ENCODE measurements at regions not wholly inside any gene's neighbourhood (a gene's known extent, or its start where the extent isn't known, plus 50 kb on each side); places are given as distances from the start of the nearest gene placed in this dataset.

DNA sequence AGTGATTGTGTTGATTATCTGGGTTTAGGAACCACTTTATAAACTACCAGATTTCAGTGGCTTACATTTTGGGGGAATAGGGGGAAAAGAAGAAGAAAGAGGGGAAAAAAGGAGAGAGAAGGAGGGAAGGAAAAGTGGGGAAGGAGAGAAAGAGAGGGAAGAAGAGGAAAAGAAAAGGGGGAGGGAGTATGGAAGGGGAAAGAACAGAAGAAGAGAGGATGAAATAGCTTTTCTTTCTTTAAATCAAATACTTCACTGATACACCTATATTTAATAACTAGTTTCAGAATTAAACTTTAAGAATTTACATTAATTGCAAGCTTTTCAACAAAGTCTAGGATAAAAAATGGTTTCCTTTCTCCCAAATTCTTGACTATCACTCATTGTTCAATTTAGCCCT lies 289.6 kb downstream of the SDHAF3 start:
- Histone ChIP-seq H3K27me3 (no peaks in the 10 kb centered on the region), H3K36me3 (no peaks in the 10 kb centered on the region), H3K4me1 (no peaks in the 10 kb centered on the region), H3K4me3 (no peak overlapping the region), H3K9me3 (no peaks in the 10 kb centered on the region), H3K27ac (no peak overlapping the region)
- no peak for DNase-seq (ENCODE audit: low spot score)
- TF ChIP-seq, protein P1, sequence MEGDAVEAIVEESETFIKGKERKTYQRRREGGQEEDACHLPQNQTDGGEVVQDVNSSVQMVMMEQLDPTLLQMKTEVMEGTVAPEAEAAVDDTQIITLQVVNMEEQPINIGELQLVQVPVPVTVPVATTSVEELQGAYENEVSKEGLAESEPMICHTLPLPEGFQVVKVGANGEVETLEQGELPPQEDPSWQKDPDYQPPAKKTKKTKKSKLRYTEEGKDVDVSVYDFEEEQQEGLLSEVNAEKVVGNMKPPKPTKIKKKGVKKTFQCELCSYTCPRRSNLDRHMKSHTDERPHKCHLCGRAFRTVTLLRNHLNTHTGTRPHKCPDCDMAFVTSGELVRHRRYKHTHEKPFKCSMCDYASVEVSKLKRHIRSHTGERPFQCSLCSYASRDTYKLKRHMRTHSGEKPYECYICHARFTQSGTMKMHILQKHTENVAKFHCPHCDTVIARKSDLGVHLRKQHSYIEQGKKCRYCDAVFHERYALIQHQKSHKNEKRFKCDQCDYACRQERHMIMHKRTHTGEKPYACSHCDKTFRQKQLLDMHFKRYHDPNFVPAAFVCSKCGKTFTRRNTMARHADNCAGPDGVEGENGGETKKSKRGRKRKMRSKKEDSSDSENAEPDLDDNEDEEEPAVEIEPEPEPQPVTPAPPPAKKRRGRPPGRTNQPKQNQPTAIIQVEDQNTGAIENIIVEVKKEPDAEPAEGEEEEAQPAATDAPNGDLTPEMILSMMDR (IDR thresholded peaks at IDR 0.05), result no peak

- Histone ChIP-seq H3K36me3 (no peaks in the 10 kb centered on the region), H3K9me3 (no peaks in the 10 kb centered on the region), H3K4me3 (no peak overlapping the region), H3K27me3 (no peaks in the 10 kb centered on the region), H3K4me1 (no peaks in the 10 kb centered on the region), H3K27ac (no peak overlapping the region)
- no peak for DNase-seq (ENCODE audit: low spot score)
- TF ChIP-seq, protein P1 (IDR thresholded peaks at IDR 0.05), result no peak
Measured at GRCh38 chr7:97409346-97409745, 291.8 kb downstream of the SDHAF3 start.

DNA sequence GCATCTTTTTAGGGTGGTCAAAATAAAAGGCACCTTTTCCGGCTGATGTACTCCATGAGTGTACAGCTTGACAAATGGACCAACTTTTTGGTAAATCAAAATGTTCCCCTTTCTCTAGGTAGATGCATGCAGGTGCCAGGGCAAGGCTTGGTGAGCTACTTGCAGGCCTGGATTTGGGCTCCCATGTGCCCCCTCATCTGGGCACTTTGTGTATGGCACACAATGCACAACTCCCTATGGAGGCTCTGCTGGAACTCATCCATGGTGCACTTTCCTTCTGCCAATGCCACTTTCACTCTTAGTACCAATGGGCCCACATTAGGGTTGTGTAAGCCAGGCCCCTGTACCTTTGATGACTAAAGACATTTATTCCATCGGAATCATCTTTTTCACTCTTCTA lies 300.8 kb downstream of the SDHAF3 start:
- Histone ChIP-seq H3K36me3 (no peaks in the 10 kb centered on the region), H3K27ac (no peak overlapping the region), H3K27me3 (no peaks in the 10 kb centered on the region), H3K4me3 (no peak overlapping the region), H3K4me1 (no peaks in the 10 kb centered on the region), H3K9me3 (no peaks in the 10 kb centered on the region)
- TF ChIP-seq, protein P1 (IDR thresholded peaks at IDR 0.05), result no peak
- no peak for DNase-seq (ENCODE audit: low spot score)

- no peaks in the 10 kb centered on the region for H3K9me3 ChIP-seq
- no peaks in the 10 kb centered on the region for H3K27me3 ChIP-seq
- H3K4me3 ChIP-seq, result no peak overlapping the region
- DNase-seq (ENCODE audit: low spot score), result no peak
- TF ChIP-seq, protein P1 (IDR thresholded peaks at IDR 0.05), result no peak
- H3K36me3 ChIP-seq, result no peaks in the 10 kb centered on the region
- no peaks in the 10 kb centered on the region for H3K4me1 ChIP-seq
- H3K27ac ChIP-seq, result no peak overlapping the region
Measured at GRCh38 chr7:97419898-97420297, 302.4 kb downstream of the SDHAF3 start.

- no peaks in the 10 kb centered on the region for H3K4me1 ChIP-seq
- TF ChIP-seq, protein P1 (IDR thresholded peaks at IDR 0.05), result no peak
- H3K9me3 ChIP-seq, result no peaks in the 10 kb centered on the region
- H3K27ac ChIP-seq, result no peak overlapping the region
- no peaks in the 10 kb centered on the region for H3K27me3 ChIP-seq
- H3K36me3 ChIP-seq, result no peaks in the 10 kb centered on the region
- no peak for DNase-seq (ENCODE audit: low spot score)
- no peak overlapping the region for H3K4me3 ChIP-seq
Measured at GRCh38 chr7:97421307-97421930, 303.9 kb downstream of the SDHAF3 start.

DNA sequence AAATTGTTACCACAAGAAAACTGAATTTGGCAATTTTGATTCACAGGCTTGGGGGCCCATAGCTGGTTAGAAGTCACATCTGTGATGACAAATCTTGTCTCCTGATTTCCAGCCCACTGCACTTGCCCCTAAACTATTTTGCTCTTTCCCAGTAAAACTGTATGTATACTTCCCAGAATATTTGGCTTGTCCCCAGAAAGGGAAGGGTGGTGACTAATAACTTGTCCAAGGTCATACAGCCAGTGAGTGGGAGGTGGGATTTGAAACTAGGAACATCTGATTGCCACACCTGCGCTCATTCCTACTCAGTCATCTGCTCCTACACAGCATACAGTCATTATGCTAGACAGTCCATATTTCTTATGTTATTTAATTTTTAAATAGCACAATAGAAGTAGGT lies 304.5 kb downstream of the SDHAF3 start:
- H3K27me3 ChIP-seq, result no peaks in the 10 kb centered on the region
- no peak for DNase-seq (ENCODE audit: low spot score)
- H3K36me3 ChIP-seq, result no peaks in the 10 kb centered on the region
- H3K4me1 ChIP-seq, result no peaks in the 10 kb centered on the region
- TF ChIP-seq, protein P1 (IDR thresholded peaks at IDR 0.05), result no peak
- H3K9me3 ChIP-seq, result no peaks in the 10 kb centered on the region
- no peak overlapping the region for H3K4me3 ChIP-seq
- no peak overlapping the region for H3K27ac ChIP-seq

All from right atrium auricular region (tissue), 2 donors.